ENCODE measurements at regions not wholly inside any gene's neighbourhood (a gene's known extent, or its start where the extent isn't known, plus 50 kb on each side); places are given as distances from the start of the nearest gene placed in this dataset.

DNA sequence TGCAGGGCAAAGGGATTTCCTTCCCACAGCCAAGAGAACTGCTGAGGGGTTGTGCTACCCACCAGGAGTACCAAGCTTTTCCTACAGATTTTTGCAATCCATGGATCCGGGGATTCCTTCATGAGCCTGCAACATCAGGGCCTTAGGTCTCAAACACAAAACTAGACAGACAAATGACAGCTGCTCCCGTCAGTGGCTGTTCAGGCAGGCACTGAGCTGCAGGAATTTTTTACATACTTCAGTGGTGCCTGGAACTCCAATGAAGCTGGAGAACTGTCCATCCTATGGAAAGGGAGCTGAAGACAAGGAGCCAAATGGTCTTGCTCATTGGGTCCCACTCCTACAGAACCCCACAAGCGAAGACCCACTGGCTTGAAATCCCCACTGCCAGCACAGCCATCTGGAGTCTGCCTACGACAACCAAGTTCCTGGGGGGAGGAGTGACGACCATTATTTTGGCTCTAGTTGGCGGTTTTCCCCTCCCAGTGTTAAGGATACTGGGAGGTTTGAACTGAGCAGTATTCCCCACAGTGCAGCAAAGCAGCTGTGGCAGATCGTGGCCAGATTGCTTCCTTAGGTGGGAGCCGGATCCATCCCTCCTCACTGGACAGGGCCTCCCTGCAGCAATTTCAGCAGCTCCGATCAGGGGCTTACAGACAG is 157.7 kb upstream of the TMEM45B start:
- H3K27me3 ChIP-seq (ENCODE audit: insufficient read depth, low read depth): no peaks in the 10 kb centered on the region
- H3F3A ChIP-seq (ENCODE audit: insufficient read depth, low read depth): no peaks in the 10 kb centered on the region
- H4K20me1 ChIP-seq (ENCODE audit: insufficient read depth): no peaks in the 10 kb centered on the region
- no peak overlapping the region for H3K27ac ChIP-seq
- H3K9me3 ChIP-seq (ENCODE audit: insufficient read depth, low read depth): peaks cover 9% of the 10 kb centered on the region; the same call in 1 of the 2 replicates
- no peaks in the 10 kb centered on the region for H3K79me2 ChIP-seq (ENCODE audit: low read depth)
- H3K4me1 ChIP-seq (replicated peaks; ENCODE audit: insufficient read depth): 0 out of 2 replicates have a peak, but pooled peaks cover 7% of the 10 kb centered on the region
- no peak overlapping the region for H2AFZ ChIP-seq
- no peak for DNase-seq
- intact Hi-C loops (cut with micrococcal nuclease; ENCODE audit: unreplicated experiment): no loop called here
- peaks cover 4% of the 10 kb centered on the region; the same call in 1 of the 2 replicates for H3K9me2 ChIP-seq (ENCODE audit: insufficient read depth)
- H3K4me3 ChIP-seq: no peak overlapping the region
- H3K36me3 ChIP-seq (ENCODE audit: low read depth): no peaks in the 10 kb centered on the region
- CTCF ChIA-PET: no interaction called here
- BruUV-seq (replicated peaks): no TSS peak
- H3K4me2 ChIP-seq: no peak overlapping the region
- POLR2A ChIA-PET (ENCODE audit: unreplicated experiment): no interaction called here
- TF ChIP-seq, protein P1, sequence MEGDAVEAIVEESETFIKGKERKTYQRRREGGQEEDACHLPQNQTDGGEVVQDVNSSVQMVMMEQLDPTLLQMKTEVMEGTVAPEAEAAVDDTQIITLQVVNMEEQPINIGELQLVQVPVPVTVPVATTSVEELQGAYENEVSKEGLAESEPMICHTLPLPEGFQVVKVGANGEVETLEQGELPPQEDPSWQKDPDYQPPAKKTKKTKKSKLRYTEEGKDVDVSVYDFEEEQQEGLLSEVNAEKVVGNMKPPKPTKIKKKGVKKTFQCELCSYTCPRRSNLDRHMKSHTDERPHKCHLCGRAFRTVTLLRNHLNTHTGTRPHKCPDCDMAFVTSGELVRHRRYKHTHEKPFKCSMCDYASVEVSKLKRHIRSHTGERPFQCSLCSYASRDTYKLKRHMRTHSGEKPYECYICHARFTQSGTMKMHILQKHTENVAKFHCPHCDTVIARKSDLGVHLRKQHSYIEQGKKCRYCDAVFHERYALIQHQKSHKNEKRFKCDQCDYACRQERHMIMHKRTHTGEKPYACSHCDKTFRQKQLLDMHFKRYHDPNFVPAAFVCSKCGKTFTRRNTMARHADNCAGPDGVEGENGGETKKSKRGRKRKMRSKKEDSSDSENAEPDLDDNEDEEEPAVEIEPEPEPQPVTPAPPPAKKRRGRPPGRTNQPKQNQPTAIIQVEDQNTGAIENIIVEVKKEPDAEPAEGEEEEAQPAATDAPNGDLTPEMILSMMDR (conservative IDR thresholded peaks at IDR 0.05): no peak
- no peak for TF ChIP-seq EZH2 (IDR thresholded peaks at IDR 0.05; ENCODE audit: low read depth)

DNA sequence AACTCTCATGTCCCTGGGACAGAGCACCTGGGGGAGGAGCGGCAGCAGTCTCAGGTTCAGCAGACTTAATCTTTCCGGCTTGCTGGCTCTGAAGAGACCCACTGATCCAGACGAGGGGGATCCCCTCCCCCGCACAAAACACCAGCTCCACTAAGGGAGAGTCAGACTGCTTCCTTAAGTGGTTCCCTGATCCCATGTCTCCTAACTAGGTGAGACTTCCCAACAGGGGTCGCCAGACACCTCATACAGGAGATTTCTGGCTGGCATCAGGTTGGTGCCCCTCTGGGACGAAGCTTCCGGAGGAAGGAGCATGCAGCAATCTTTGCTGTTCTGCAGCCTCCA is 157.2 kb upstream of the TMEM45B start:
- no peaks in the 10 kb centered on the region for H3K36me3 ChIP-seq (ENCODE audit: low read depth)
- no peaks in the 10 kb centered on the region for H3F3A ChIP-seq (ENCODE audit: insufficient read depth, low read depth)
- DNase-seq: no peak
- H3K4me3 ChIP-seq: no peak overlapping the region
- H4K20me1 ChIP-seq (ENCODE audit: insufficient read depth): no peaks in the 10 kb centered on the region
- H3K9me3 ChIP-seq (ENCODE audit: insufficient read depth, low read depth): peaks cover 9% of the 10 kb centered on the region; the same call in 1 of the 2 replicates
- 0 out of 2 replicates have a peak, but pooled peaks cover under 1% of the 10 kb centered on the region for H3K9me2 ChIP-seq (ENCODE audit: insufficient read depth)
- intact Hi-C loops (cut with micrococcal nuclease; ENCODE audit: unreplicated experiment): no loop called here
- H3K27ac ChIP-seq: no peak overlapping the region
- TF ChIP-seq, protein P1 (conservative IDR thresholded peaks at IDR 0.05): no peak
- no peak for TF ChIP-seq EZH2 (IDR thresholded peaks at IDR 0.05; ENCODE audit: low read depth)
- POLR2A ChIA-PET (ENCODE audit: unreplicated experiment): no interaction called here
- 0 out of 2 replicates have a peak, but pooled peaks cover 2% of the 10 kb centered on the region for H3K4me1 ChIP-seq (replicated peaks; ENCODE audit: insufficient read depth)
- CTCF ChIA-PET: no interaction called here
- BruUV-seq (replicated peaks): no TSS peak
- no peaks in the 10 kb centered on the region for H3K27me3 ChIP-seq (ENCODE audit: insufficient read depth, low read depth)
- no peak overlapping the region for H2AFZ ChIP-seq
- no peaks in the 10 kb centered on the region for H3K79me2 ChIP-seq (ENCODE audit: low read depth)
- H3K4me2 ChIP-seq: no peak overlapping the region

DNA sequence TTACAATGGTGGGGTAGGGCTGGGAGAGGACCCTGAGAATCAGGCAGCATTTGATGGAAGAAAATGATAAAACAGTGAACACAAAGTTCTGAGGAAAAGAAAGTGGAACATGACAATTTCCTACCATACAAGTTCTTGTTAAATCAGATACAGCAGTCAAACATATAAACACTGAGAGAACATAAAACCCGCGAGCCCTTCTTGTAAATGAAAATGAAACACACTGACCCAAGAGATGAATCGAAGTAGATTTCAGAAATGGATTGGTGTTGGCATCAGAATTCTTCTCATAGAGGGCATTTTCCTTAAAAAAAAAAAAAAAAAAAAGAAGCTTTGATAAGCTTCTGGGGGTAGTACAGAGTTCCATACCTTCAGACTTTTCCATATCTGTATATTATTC is 134.7 kb upstream of the TMEM45B start:
- Histone ChIP-seq H3K4me1 (replicated peaks; ENCODE audit: insufficient read depth) (no peaks in the 10 kb centered on the region), H3K9me2 (ENCODE audit: insufficient read depth) (no peaks in the 10 kb centered on the region), H3K9me3 (ENCODE audit: insufficient read depth, low read depth) (no peaks in the 10 kb centered on the region), H2AFZ (no peak overlapping the region), H3K27me3 (ENCODE audit: insufficient read depth, low read depth) (no peaks in the 10 kb centered on the region), H3K36me3 (ENCODE audit: low read depth) (no peaks in the 10 kb centered on the region), H3K27ac (no peak overlapping the region), H3F3A (ENCODE audit: insufficient read depth, low read depth) (no peaks in the 10 kb centered on the region), H3K4me3 (no peak overlapping the region), H4K20me1 (ENCODE audit: insufficient read depth) (no peaks in the 10 kb centered on the region), H3K4me2 (no peak overlapping the region), H3K79me2 (ENCODE audit: low read depth) (no peaks in the 10 kb centered on the region)
- no peak for TF ChIP-seq EZH2 (IDR thresholded peaks at IDR 0.05; ENCODE audit: low read depth)
- TF ChIP-seq, protein P1 (conservative IDR thresholded peaks at IDR 0.05): no peak
- no TSS peak for BruUV-seq (replicated peaks)
- ChIA-PET CTCF (no interaction called here), POLR2A (ENCODE audit: unreplicated experiment) (no interaction called here)
- DNase-seq: no peak
- intact Hi-C loops (cut with micrococcal nuclease; ENCODE audit: unreplicated experiment): no loop called here
